HFFc6 (cell line): ENCODE measurements at regions not wholly inside any gene's neighbourhood (a gene's known extent, or its start where the extent isn't known, plus 50 kb on each side); places are given as distances from the start of the nearest gene placed in this dataset.

Source experiments
- DNase-seq: peaks from one replicate; pipeline ENCODE4 v3.0.0-alpha.2; 2018
- H3K27ac Mint-ChIP-seq: 2 replicates; pipeline ENCODE4 v1.8.0; 2020; ENCODE audit warnings: mild to moderate bottlenecking, mixed read lengths
- H3K27me3 Mint-ChIP-seq: 2 replicates; pipeline ENCODE4 v1.8.0; 2021; ENCODE audit warnings: mild to moderate bottlenecking, moderate library complexity, mixed read lengths; ENCODE audit not compliant: insufficient read depth
- H3K36me3 Mint-ChIP-seq: 2 replicates; pipeline ENCODE4 v1.8.0; 2021; ENCODE audit warnings: low read depth, mixed read lengths
- H3K4me1 Mint-ChIP-seq: 2 replicates; pipeline ENCODE4 v1.8.0; 2020; ENCODE audit warnings: low read depth, mixed read lengths
- H3K4me3 Mint-ChIP-seq: 2 replicates; pipeline ENCODE4 v1.8.0; 2020; ENCODE audit warnings: mild to moderate bottlenecking, moderate library complexity, mixed read lengths
- H3K9me3 Mint-ChIP-seq: 2 replicates; pipeline ENCODE4 v1.8.0; 2020; ENCODE audit warnings: mild to moderate bottlenecking, mixed read lengths
- TF ChIP-seq, protein P1 (sequence below): fragments of 200-600 bp; sonication (generic); IDR thresholded peaks from 2 replicates; pipeline ENCODE4 v1.5.0; 2021; ENCODE audit warnings: antibody characterized with exemption, mild to moderate bottlenecking

DNA sequence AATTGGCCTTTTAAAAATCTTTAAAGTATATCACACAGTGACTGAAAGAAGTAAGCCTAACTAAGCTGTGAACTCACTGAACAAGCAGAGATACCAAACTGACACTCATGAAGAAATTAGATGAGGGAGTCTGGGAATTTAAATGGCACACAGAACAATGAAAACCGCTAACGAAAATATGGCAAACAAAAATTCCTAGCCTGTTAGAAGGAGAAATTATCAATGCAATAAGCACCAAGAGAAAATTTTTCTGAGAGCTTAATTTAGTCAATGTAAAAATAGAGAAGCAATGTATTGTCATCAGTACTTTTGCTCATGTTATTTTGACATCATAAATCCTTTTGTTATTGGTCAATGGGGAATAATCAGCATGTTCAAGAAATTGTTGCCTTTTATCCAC, 291.1 kb upstream of the PDZRN3 start:
- Mint-ChIP-seq H3K27ac (no peak overlapping the region), H3K9me3 (no peaks in the 10 kb centered on the region), H3K27me3 (peaks cover 1% of the 10 kb centered on the region; the same call in 1 of the 2 replicates), H3K36me3 (no peaks in the 10 kb centered on the region), H3K4me1 (no peaks in the 10 kb centered on the region), H3K4me3 (no peak overlapping the region)
- TF ChIP-seq, protein P1, sequence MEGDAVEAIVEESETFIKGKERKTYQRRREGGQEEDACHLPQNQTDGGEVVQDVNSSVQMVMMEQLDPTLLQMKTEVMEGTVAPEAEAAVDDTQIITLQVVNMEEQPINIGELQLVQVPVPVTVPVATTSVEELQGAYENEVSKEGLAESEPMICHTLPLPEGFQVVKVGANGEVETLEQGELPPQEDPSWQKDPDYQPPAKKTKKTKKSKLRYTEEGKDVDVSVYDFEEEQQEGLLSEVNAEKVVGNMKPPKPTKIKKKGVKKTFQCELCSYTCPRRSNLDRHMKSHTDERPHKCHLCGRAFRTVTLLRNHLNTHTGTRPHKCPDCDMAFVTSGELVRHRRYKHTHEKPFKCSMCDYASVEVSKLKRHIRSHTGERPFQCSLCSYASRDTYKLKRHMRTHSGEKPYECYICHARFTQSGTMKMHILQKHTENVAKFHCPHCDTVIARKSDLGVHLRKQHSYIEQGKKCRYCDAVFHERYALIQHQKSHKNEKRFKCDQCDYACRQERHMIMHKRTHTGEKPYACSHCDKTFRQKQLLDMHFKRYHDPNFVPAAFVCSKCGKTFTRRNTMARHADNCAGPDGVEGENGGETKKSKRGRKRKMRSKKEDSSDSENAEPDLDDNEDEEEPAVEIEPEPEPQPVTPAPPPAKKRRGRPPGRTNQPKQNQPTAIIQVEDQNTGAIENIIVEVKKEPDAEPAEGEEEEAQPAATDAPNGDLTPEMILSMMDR, result no peak
- no peak for DNase-seq

GRCh38 chr3:73908218-73908617, 283.5 kb upstream of the PDZRN3 start:
- H3K27ac Mint-ChIP-seq, result no peak overlapping the region
- no peaks in the 10 kb centered on the region; the same call in 1 of the 2 replicates for H3K27me3 Mint-ChIP-seq
- no peak for DNase-seq
- H3K9me3 Mint-ChIP-seq, result no peaks in the 10 kb centered on the region
- TF ChIP-seq, protein P1, result no peak
- H3K4me1 Mint-ChIP-seq, result no peaks in the 10 kb centered on the region
- no peak overlapping the region for H3K4me3 Mint-ChIP-seq
- no peaks in the 10 kb centered on the region for H3K36me3 Mint-ChIP-seq

GRCh38 chr3:73901686-73902085, 276.9 kb upstream of the PDZRN3 start:
- Mint-ChIP-seq H3K9me3 (no peaks in the 10 kb centered on the region), H3K27ac (no peak overlapping the region), H3K4me1 (no peaks in the 10 kb centered on the region), H3K27me3 (peaks cover 4% of the 10 kb centered on the region; the same call in 1 of the 2 replicates), H3K4me3 (no peak overlapping the region), H3K36me3 (no peaks in the 10 kb centered on the region)
- TF ChIP-seq, protein P1, result no peak
- DNase-seq, result no peak

DNA sequence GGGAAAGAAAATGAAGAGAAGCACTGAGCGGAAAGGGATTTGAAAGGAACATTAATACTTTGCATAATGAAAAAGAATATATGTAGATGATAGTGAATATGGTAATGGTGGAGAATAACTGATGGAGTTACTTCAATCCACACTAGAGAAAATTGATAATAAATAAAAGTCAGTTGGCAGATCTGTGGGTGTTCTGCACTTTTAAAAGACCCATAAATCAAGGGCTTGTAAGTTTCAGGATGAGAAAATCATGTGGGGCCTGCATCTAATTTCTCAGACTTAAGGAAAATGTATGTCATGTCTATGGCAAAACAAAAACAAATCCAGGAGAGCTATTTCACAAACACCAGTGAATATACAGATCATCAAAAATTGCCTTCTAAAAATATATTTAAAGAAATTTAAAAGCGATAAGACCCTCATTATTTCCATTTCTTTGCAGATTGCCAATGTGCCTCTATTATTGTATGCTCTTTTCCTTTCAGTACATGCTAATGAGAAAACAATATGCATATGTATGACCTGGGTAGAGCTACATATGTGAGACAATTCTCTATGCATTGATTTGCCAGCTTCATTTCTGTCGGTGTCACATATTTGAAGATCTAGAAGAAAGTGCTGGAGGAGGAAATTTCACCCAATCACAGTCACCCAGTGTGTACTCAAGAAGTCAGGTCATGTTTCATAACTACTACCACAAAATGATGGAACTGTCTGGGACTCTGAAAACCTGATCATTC, 269.9 kb upstream of the PDZRN3 start:
- TF ChIP-seq, protein P1, result no peak
- no peak overlapping the region for H3K27ac Mint-ChIP-seq
- no peaks in the 10 kb centered on the region for H3K4me1 Mint-ChIP-seq
- no peaks in the 10 kb centered on the region for H3K9me3 Mint-ChIP-seq
- no peak overlapping the region for H3K4me3 Mint-ChIP-seq
- H3K36me3 Mint-ChIP-seq, result no peaks in the 10 kb centered on the region
- H3K27me3 Mint-ChIP-seq, result peaks cover 6% of the 10 kb centered on the region; the same call in 1 of the 2 replicates
- DNase-seq, result no peak

DNA sequence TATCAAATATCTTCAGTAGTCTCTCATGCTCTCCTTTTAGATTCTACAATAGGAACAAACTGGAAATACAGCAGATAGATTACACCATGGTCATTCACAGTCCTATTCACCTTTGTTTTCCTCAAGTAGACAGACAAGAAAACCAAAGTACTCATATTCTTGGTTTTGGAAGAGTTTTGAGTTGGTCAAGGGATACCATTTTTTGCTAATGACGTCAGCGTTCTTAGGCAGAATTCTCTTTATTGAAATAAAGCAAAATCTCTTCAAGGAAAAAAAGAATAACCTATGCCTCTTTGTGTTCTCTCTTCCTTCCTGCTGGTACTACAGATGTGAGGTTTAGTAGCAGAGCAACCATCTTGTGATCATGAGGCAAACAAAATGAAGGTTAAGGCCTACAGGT, 268.3 kb upstream of the PDZRN3 start:
- no peak for DNase-seq
- H3K4me3 Mint-ChIP-seq, result no peak overlapping the region
- no peaks in the 10 kb centered on the region for H3K4me1 Mint-ChIP-seq
- H3K9me3 Mint-ChIP-seq, result no peaks in the 10 kb centered on the region
- TF ChIP-seq, protein P1, result no peak
- no peak overlapping the region for H3K27ac Mint-ChIP-seq
- no peaks in the 10 kb centered on the region for H3K36me3 Mint-ChIP-seq
- peaks cover 5% of the 10 kb centered on the region; the same call in 1 of the 2 replicates for H3K27me3 Mint-ChIP-seq
